Endothelial cell of umbilical vein (primary cell): ENCODE measurements at regions not wholly inside any gene's neighbourhood (a gene's known extent, or its start where the extent isn't known, plus 50 kb on each side); places are given as distances from the start of the nearest gene placed in this dataset.

Source experiments
- BruUV-seq: library from RNA; stranded (reverse); fragments of 400-500 nt; replicated peaks from 2 replicates; lab custom pipeline; 2021; lab: Mats Ljungman, UMichigan
- CTCF ChIA-PET: fragments of 300-600, 350-600 bp; sonication (Branson Sonifier 250); formaldehyde crosslinking; loops from one replicate; lab custom pipeline; 2021; ENCODE audit warnings: antibody characterized with exemption, inconsistent platforms; lab: Charles Lee
- POLR2A ChIA-PET: fragments of 300-600, 350-600 bp; sonication (Branson Sonifier 250); formaldehyde crosslinking; loops from one replicate; lab custom pipeline; 2021; ENCODE audit warnings: antibody characterized with exemption, inconsistent platforms; lab: Charles Lee
- DNase-seq: peaks from one replicate; pipeline ENCODE4 v3.0.0-alpha.2; 2011; ENCODE audit warnings: low read depth, low spot score
- FAIRE-seq: peaks from 2 replicates; lab custom pipeline; 2011; peaks lifted over from hg19 to GRCh38; lab: Jason Lieb, UNC
- H2AFZ ChIP-seq: 2 replicates; pipeline ENCODE4 v1.6.0; 2012; ENCODE audit warnings: low read depth, low read length, control low read depth, inconsistent platforms
- H3K27ac ChIP-seq: 2 replicates; pipeline ENCODE4 v1.5.1; 2011; ENCODE audit warnings: low read depth, mild to moderate bottlenecking, control low read depth, low read length, moderate library complexity; ENCODE audit not compliant: insufficient read depth
- H3K27me3 ChIP-seq, 2 experiments: 2 replicates each; pipeline versions ENCODE4 v1.6.0 to v1.6.1; 2011; ENCODE audit warnings: low read length in 2 of 2, mixed read lengths in 1 of 2; ENCODE audit not compliant: control insufficient read depth in 2 of 2, insufficient read depth in 2 of 2
- H3K36me3 ChIP-seq, 2 experiments: 2 replicates in 1 of 2; 3 replicates in 1 of 2; pipeline ENCODE4 v1.5.1; 2011; ENCODE audit warnings: low read length in 2 of 2, mild to moderate bottlenecking in 1 of 2, moderate library complexity in 1 of 2; ENCODE audit not compliant: control insufficient read depth in 2 of 2, insufficient read depth in 2 of 2; ENCODE audit errors: extremely low read depth in 1 of 2
- H3K4me1 ChIP-seq: 3 replicates; pipeline ENCODE4 v1.5.1; 2011; ENCODE audit warnings: mild to moderate bottlenecking, low read length; ENCODE audit not compliant: control insufficient read depth, insufficient read depth; ENCODE audit errors: extremely low read depth
- H3K4me2 ChIP-seq: 2 replicates; pipeline ENCODE4 v1.6.1; 2011; ENCODE audit warnings: low read length, control low read depth, mixed read lengths; ENCODE audit not compliant: insufficient read depth
- H3K4me3 ChIP-seq, 3 experiments: fragments of 200-600 bp in 1 of 3; sonication (generic), shearing (Covaris generic) in 1 of 3; replicated peaks in 1 of 3; 2 replicates each; pipeline ENCODE4 v1.5.1; 2011 to 2016; ENCODE audit warnings: control low read depth in 3 of 3, low read length in 3 of 3, mild to moderate bottlenecking in 2 of 3, inconsistent platforms in 1 of 3, low read depth in 1 of 3, moderate library complexity in 1 of 3; ENCODE audit not compliant: insufficient read depth in 1 of 3
- H3K79me2 ChIP-seq: 2 replicates; pipeline ENCODE4 v1.6.0; 2012; ENCODE audit warnings: low read length, inconsistent platforms; ENCODE audit not compliant: control insufficient read depth, insufficient read depth
- H3K9ac ChIP-seq: replicated peaks from 2 replicates; pipeline ENCODE3; 2011; ENCODE audit warnings: low read length, control low read depth; ENCODE audit not compliant: insufficient read depth; ENCODE audit errors: extremely low read depth
- H3K9me1 ChIP-seq: replicated peaks from 3 replicates; pipeline ENCODE4 v1.6.0; 2011; ENCODE audit warnings: mild to moderate bottlenecking, low read length; ENCODE audit not compliant: control insufficient read depth, insufficient read depth; ENCODE audit errors: extremely low read depth
- H3K9me3 ChIP-seq: replicated peaks from 2 replicates; pipeline ENCODE4 v1.5.1; 2012; ENCODE audit warnings: low read length, inconsistent platforms; ENCODE audit not compliant: control insufficient read depth, insufficient read depth
- H4K20me1 ChIP-seq: replicated peaks from 2 replicates; pipeline ENCODE3; 2011; ENCODE audit warnings: mild to moderate bottlenecking, low read length; ENCODE audit not compliant: control insufficient read depth, insufficient read depth; ENCODE audit errors: extremely low read depth
- CTCF ChIP-seq, 2 donors: IDR thresholded peaks; 1 replicate in 1 of 2; 2 replicates in 1 of 2; pipeline ENCODE4 v1.5.1; 2011; ENCODE audit warnings: low read length in 2 of 2, mild to moderate bottlenecking in 2 of 2, moderate library complexity in 2 of 2, control low read depth in 1 of 2, inconsistent platforms in 1 of 2, low read depth in 1 of 2; ENCODE audit not compliant: insufficient read depth in 1 of 2; ENCODE audit errors: extremely low read depth in 1 of 2
- EZH2 ChIP-seq: IDR thresholded peaks from 2 replicates; pipeline ENCODE4 v1.6.1; 2012; ENCODE audit warnings: borderline replicate concordance, low read depth, mild to moderate bottlenecking, moderate library complexity, low read length, inconsistent platforms; ENCODE audit not compliant: severe bottlenecking
- FOS ChIP-seq: IDR thresholded peaks from 2 replicates; pipeline ENCODE4 v1.6.1; 2011; ENCODE audit warnings: mild to moderate bottlenecking, low read length, moderate library complexity, borderline replicate concordance; ENCODE audit not compliant: insufficient read depth
- GATA2 ChIP-seq: IDR thresholded peaks from 2 replicates; pipeline ENCODE4 v1.7.0; 2011; ENCODE audit warnings: low read depth, mild to moderate bottlenecking, moderate library complexity, mixed read lengths, low read length; ENCODE audit not compliant: insufficient read length, insufficient read depth
- JUN ChIP-seq: IDR thresholded peaks from 2 replicates; pipeline ENCODE4 v1.6.1; 2011; ENCODE audit warnings: borderline replicate concordance, low read depth; ENCODE audit not compliant: insufficient read length, insufficient read depth
- MAX ChIP-seq: IDR thresholded peaks from 2 replicates; pipeline ENCODE4 v1.6.1; 2011; ENCODE audit not compliant: insufficient read depth, insufficient read length
- MYC ChIP-seq: IDR thresholded peaks from one replicate; pipeline ENCODE4 v1.6.1; 2011; ENCODE audit warnings: mild to moderate bottlenecking, low read depth, low read length
- POLR2A ChIP-seq: IDR thresholded peaks from 2 replicates; pipeline ENCODE4 v1.6.1; 2012; ENCODE audit warnings: low read depth, mild to moderate bottlenecking, control low read depth, low read length
- POLR2AphosphoS5 ChIP-seq: IDR thresholded peaks from 2 replicates; pipeline ENCODE4 v1.6.1; 2012; ENCODE audit warnings: low read depth, mild to moderate bottlenecking, control low read depth, low read length, moderate library complexity; ENCODE audit not compliant: insufficient read depth
- dilution Hi-C: fragments of 300-500 bp; cut with MboI; formaldehyde crosslinking; loops from one replicate; pipeline ENCODE4 v1.15.0; 2019; ENCODE audit warnings: low sequenced_read_pairs; ENCODE audit not compliant: extremely low pct_ligation_motif_present
- intact Hi-C: fragments of 100-400 bp; cut with micrococcal nuclease; formaldehyde crosslinking; loops from one replicate; pipeline ENCODE4 v1.10.0; 2022

GRCh38 chr14:54325766-54326165, 71.0 kb upstream of the CDKN3 start:
- Histone ChIP-seq H3K9me1 (no peaks in the 10 kb centered on the region), H3K9ac (no peak overlapping the region), H3K79me2 (no peaks in the 10 kb centered on the region), H3K4me1 (peaks cover 34% of the 10 kb centered on the region), H3K4me2 (no peak overlapping the region), H3K27me3 (no peaks in the 10 kb centered on the region), H2AFZ (no peak overlapping the region), H3K36me3 (no peaks in the 10 kb centered on the region), H3K9me3 (no peaks in the 10 kb centered on the region), H3K27ac (no peak overlapping the region), H4K20me1 (no peaks in the 10 kb centered on the region), H3K4me3 (no peak overlapping the region)
- POLR2A ChIA-PET = no interaction called here
- BruUV-seq = no TSS peak
- FAIRE-seq (no peak), DNase-seq (no peak)
- CTCF ChIA-PET = interaction anchor here (3.0 kb wide), 1 partner anchor 151 kb away, joined by 12 read pairs; no protein-coding TSS in a partner anchor
- dilution Hi-C loops = loop anchor here (25.0 kb wide), 1 partner anchor 788 kb away; no protein-coding TSS in a partner anchor
- TF ChIP-seq JUN (no peak), EZH2 (no peak), FOS (no peak), MAX (no peak), MYC (no peak), POLR2AphosphoS5 (no peak), GATA2 (no peak), CTCF (IDR thresholded peaks at IDR 0.05; ENCODE audit: extremely low read depth in 1 of 2, insufficient read depth in 1 of 2, low read depth in 1 of 2, low read length in 2 of 2) (no peak), POLR2A (no peak)
- intact Hi-C loops = no loop called here
